Muscle of leg (tissue), 3 donors: ENCODE measurements at regions not wholly inside any gene's neighbourhood (a gene's known extent, or its start where the extent isn't known, plus 50 kb on each side); places are given as distances from the start of the nearest gene placed in this dataset.

Experiments used
- DNase-seq: peaks from one replicate; pipeline ENCODE4 v3.0.0; 2013
- H3K27ac ChIP-seq: one replicate; pipeline ENCODE4 v1.5.1; 2013; ENCODE audit warnings: mild to moderate bottlenecking, low read length, control low read depth
- H3K27me3 ChIP-seq: one replicate; pipeline ENCODE4 v1.6.1; 2013; ENCODE audit warnings: low read length; ENCODE audit not compliant: control insufficient read depth, insufficient read depth
- H3K36me3 ChIP-seq: one replicate; pipeline ENCODE4 v1.6.1; 2013; ENCODE audit warnings: low read length; ENCODE audit not compliant: control insufficient read depth, insufficient read depth
- H3K4me1 ChIP-seq: one replicate; pipeline ENCODE4 v1.6.1; 2013; ENCODE audit warnings: low read length; ENCODE audit not compliant: control insufficient read depth, insufficient read depth
- H3K4me3 ChIP-seq: one replicate; pipeline ENCODE4 v1.5.1; 2013; ENCODE audit warnings: low read length, control low read depth
- H3K9me3 ChIP-seq: replicated peaks from 2 replicates; pipeline ENCODE4 v1.6.1; 2013; ENCODE audit warnings: low read depth, low read length; ENCODE audit not compliant: control insufficient read depth
- WGBS: methylation state at CpG from one replicate; pipeline ENCODE4 v1.1.5; 2013; ENCODE audit warnings: missing lambda C conversion rate; ENCODE audit not compliant: insufficient coverage; 5-methylcytosine and 5-hydroxymethylcytosine counted together

GRCh38 chr13:90016688-90017087, 1330.8 kb upstream of the MIR17HG start:
- Histone ChIP-seq H3K27me3 (no peaks in the 10 kb centered on the region), H3K36me3 (no peaks in the 10 kb centered on the region), H3K27ac (no peak overlapping the region), H3K9me3 (no peaks in the 10 kb centered on the region), H3K4me1 (no peaks in the 10 kb centered on the region), H3K4me3 (no peak overlapping the region)
- WGBS = 100% methylated on average over 1 of the region's 1 CpG
- DNase-seq = no peak

- no peak overlapping the region for H3K27ac ChIP-seq
- WGBS = 50% methylated on average over 1 of the region's 3 CpGs
- H3K36me3 ChIP-seq = no peaks in the 10 kb centered on the region
- DNase-seq = no peak
- H3K9me3 ChIP-seq = no peaks in the 10 kb centered on the region
- no peak overlapping the region for H3K4me3 ChIP-seq
- H3K4me1 ChIP-seq = no peaks in the 10 kb centered on the region
- no peaks in the 10 kb centered on the region for H3K27me3 ChIP-seq
Observed at GRCh38 chr13:90020536-90021070, 1326.9 kb upstream of the MIR17HG start.

DNA sequence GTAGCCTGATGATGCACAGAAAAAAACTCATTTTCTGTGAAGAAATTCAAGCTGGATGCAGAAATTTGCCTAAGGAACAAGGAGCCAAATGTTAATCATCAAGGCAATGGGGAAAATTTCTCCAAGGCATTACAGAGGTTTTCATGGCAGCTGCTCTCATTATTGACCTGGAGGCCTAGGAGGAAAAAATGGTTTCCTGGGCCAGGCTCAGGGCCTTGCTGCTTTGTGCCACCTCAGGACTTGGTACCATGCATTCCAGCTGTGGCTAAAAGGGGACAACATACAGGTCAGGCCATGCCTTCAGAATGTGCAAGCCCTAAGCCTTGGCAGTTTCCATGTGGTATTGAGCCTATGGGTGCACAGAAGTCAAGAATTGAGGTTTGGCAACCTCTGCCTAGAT, 1320.1 kb upstream of the MIR17HG start:
- no peak overlapping the region for H3K27ac ChIP-seq
- H3K4me3 ChIP-seq = no peak overlapping the region
- H3K4me1 ChIP-seq = no peaks in the 10 kb centered on the region
- no peak for DNase-seq
- no peaks in the 10 kb centered on the region for H3K36me3 ChIP-seq
- H3K9me3 ChIP-seq = peaks cover 11% of the 10 kb centered on the region
- no peaks in the 10 kb centered on the region for H3K27me3 ChIP-seq

DNA sequence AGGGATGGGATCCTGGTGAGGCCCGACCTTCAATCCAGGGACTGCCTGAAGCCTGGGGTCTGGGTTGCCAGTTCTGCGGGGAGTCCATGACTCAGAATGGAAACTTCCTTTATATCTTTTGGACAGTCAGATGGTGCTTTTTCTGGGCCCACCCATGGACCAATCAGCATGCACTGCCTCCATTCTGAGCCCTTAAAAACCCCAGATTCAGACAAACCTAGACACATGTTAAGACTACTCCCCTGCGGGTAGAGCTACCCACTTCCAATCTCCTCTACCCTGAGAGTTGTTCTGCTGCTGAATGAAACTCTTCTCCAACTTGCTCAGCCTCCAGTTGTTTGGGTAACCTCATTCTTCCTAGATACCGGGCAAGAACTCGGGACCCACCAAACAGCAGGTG, 1315.2 kb upstream of the MIR17HG start:
- Histone ChIP-seq H3K27me3 (no peaks in the 10 kb centered on the region), H3K27ac (no peak overlapping the region), H3K4me1 (no peaks in the 10 kb centered on the region), H3K36me3 (no peaks in the 10 kb centered on the region), H3K4me3 (no peak overlapping the region), H3K9me3 (peaks cover 10% of the 10 kb centered on the region)
- no peak for DNase-seq
- WGBS = 88% methylated on average over 5 of the region's 5 CpGs

- Histone ChIP-seq H3K4me3 (no peak overlapping the region), H3K27me3 (no peaks in the 10 kb centered on the region), H3K9me3 (peaks cover 7% of the 10 kb centered on the region), H3K4me1 (no peaks in the 10 kb centered on the region), H3K27ac (no peak overlapping the region), H3K36me3 (no peaks in the 10 kb centered on the region)
- DNase-seq = no peak
- WGBS = 87% methylated on average over 13 of the region's 14 CpGs
Observed at GRCh38 chr13:90032841-90033493, 1314.5 kb upstream of the MIR17HG start.

DNA sequence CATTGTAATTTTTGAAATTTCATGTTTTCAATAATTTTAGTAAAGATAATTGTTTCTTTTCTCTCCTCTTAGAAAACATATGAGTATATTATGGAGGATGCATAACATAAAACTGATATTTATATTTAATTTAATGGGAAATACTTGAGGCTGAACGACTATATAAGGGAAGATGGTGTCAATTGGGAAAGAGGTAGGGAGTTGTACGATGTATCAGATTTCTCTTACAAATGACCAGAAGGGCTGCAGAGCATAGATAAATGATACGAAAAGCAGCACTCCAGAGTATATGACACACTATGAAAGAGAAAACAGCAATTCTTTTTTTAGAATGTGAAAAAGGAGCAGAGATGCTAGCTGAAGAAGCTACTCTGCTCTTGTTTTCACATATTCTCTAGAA, 1308.0 kb upstream of the MIR17HG start:
- no peaks in the 10 kb centered on the region for H3K36me3 ChIP-seq
- H3K9me3 ChIP-seq = no peaks in the 10 kb centered on the region
- H3K27me3 ChIP-seq = no peaks in the 10 kb centered on the region
- DNase-seq = no peak
- no peak overlapping the region for H3K4me3 ChIP-seq
- WGBS = no CpG with 5 or more reads among the region's 3 CpGs
- no peaks in the 10 kb centered on the region for H3K4me1 ChIP-seq
- H3K27ac ChIP-seq = no peak overlapping the region

GRCh38 chr13:90047600-90047999, 1299.9 kb upstream of the MIR17HG start:
- Histone ChIP-seq H3K9me3 (peaks cover 9% of the 10 kb centered on the region), H3K4me3 (no peak overlapping the region), H3K27ac (no peak overlapping the region), H3K36me3 (no peaks in the 10 kb centered on the region), H3K4me1 (no peaks in the 10 kb centered on the region), H3K27me3 (no peaks in the 10 kb centered on the region)
- no peak for DNase-seq
- 100% methylated on average over 1 of the region's 2 CpGs for WGBS

DNA sequence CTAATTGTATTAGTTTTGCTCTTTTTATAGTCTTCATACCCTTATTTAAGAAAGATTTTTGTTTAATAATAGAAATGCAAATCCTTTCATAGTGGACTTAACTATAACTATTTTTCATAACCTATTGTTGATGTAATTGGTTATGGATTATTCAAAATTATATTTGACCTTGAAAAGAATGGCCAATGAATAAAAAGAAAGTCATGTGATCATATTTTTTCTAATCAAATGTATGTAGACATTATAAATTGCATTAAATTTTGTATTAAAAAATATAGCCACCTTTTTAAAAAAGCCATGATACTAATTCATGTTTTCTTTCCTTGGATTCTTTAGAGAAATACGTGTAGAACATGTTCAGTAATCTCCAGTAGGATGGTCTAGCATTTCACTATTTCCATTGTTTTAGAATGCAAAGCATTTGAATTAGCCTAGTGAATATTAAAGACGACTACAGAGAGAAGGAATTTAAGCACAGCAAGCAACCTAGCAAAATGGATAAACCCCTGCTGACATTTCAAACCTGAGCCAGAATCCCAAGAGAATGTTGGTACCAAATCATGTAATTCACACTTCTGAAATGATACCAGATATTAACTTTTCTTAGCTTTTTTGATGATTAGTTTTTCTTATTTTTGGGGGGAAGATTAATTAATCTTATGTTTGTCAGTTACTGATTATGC, 1297.4 kb upstream of the MIR17HG start:
- no peak overlapping the region for H3K4me3 ChIP-seq
- H3K27me3 ChIP-seq = no peaks in the 10 kb centered on the region
- no CpG with 5 or more reads among the region's 2 CpGs for WGBS
- no peaks in the 10 kb centered on the region for H3K36me3 ChIP-seq
- H3K27ac ChIP-seq = no peak overlapping the region
- H3K9me3 ChIP-seq = peaks cover 9% of the 10 kb centered on the region
- no peaks in the 10 kb centered on the region for H3K4me1 ChIP-seq
- DNase-seq = no peak

DNA sequence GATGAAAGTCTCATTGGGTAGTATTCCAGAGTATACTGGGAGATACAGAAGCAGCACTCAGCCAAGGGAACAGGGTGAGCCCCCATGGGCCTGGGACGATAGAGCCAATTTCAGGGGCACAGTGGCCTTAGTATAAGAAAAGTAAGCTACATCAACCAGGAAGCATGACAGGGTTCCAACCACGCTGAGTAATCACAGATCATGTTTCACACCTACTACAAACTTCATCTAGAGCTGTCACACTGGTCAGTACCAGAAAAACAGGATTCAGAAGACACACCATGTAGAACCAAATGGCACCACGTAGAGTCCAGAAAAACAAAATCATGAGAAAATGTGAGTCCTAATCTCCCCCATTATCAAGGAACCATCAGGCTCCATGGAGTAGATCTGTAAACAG, 1292.4 kb upstream of the MIR17HG start:
- 63% methylated on average over 1 of the region's 3 CpGs for WGBS
- no peaks in the 10 kb centered on the region for H3K4me1 ChIP-seq
- no peak overlapping the region for H3K27ac ChIP-seq
- no peaks in the 10 kb centered on the region for H3K27me3 ChIP-seq
- H3K36me3 ChIP-seq = no peaks in the 10 kb centered on the region
- H3K4me3 ChIP-seq = no peak overlapping the region
- H3K9me3 ChIP-seq = no peaks in the 10 kb centered on the region
- peak; percentile 5 for DNase-seq

- no peak for DNase-seq
- Histone ChIP-seq H3K9me3 (no peaks in the 10 kb centered on the region), H3K4me3 (no peak overlapping the region), H3K4me1 (no peaks in the 10 kb centered on the region), H3K36me3 (no peaks in the 10 kb centered on the region), H3K27ac (no peak overlapping the region), H3K27me3 (no peaks in the 10 kb centered on the region)
Observed at GRCh38 chr13:90055760-90056159, 1291.7 kb upstream of the MIR17HG start.
